Stimulated activated memory B cell treated with anti-CD40 and anti-IgM and Interleukin-4, amounts not matched to agents 10 μg/mL and 1 μg/mL and 100 μg/mL, for 72 hours (primary cell): ENCODE measurements at regions not wholly inside any gene's neighbourhood (a gene's known extent, or its start where the extent isn't known, plus 50 kb on each side); places are given as distances from the start of the nearest gene placed in this dataset.
A peak's percentile ranks its signal among the peaks of the same experiment; 100 is the strongest.

Experiments
- ATAC-seq: fragments of 150-1000 bp; cut with Tn5 transposase; 2 replicates; pipeline ENCODE4 v1.10.0; 2021
- H3K27ac Mint-ChIP-seq: one replicate; pipeline ENCODE4 v1.8.0; 2022; ENCODE audit warnings: mild to moderate bottlenecking, mixed read lengths
- H3K27me3 Mint-ChIP-seq: one replicate; pipeline ENCODE4 v1.8.0; 2022; ENCODE audit warnings: mixed read lengths
- H3K36me3 Mint-ChIP-seq: one replicate; pipeline ENCODE4 v1.8.0; 2022; ENCODE audit warnings: mixed read lengths
- H3K4me1 Mint-ChIP-seq: one replicate; pipeline ENCODE4 v1.8.0; 2022; ENCODE audit warnings: mixed read lengths
- H3K4me3 Mint-ChIP-seq: one replicate; pipeline ENCODE4 v1.8.0; 2022; ENCODE audit warnings: mild to moderate bottlenecking, moderate library complexity, mixed read lengths
- H3K9me3 Mint-ChIP-seq: one replicate; pipeline ENCODE4 v1.8.0; 2022; ENCODE audit warnings: mixed read lengths

- no peaks in the 10 kb centered on the region for H3K9me3 Mint-ChIP-seq
- H3K27me3 Mint-ChIP-seq = peaks cover 7% of the 10 kb centered on the region
- no peaks in the 10 kb centered on the region for H3K4me1 Mint-ChIP-seq
- no peaks in the 10 kb centered on the region for H3K36me3 Mint-ChIP-seq
- peak; percentile 81 for ATAC-seq
- no peak overlapping the region for H3K4me3 Mint-ChIP-seq
- H3K27ac Mint-ChIP-seq = no peak overlapping the region
These were observed 132.8 kb upstream of the SLC24A5 start for GRCh38 chr15:47987908-47988532.

GRCh38 chr15:47988564-47988963, 132.2 kb upstream of the SLC24A5 start:
- Mint-ChIP-seq H3K4me1 (no peaks in the 10 kb centered on the region), H3K9me3 (no peaks in the 10 kb centered on the region), H3K4me3 (no peak overlapping the region)

GRCh38 chr15:47990821-47991220, 130.0 kb upstream of the SLC24A5 start:
- H3K4me1 Mint-ChIP-seq = no peaks in the 10 kb centered on the region
- H3K9me3 Mint-ChIP-seq = no peaks in the 10 kb centered on the region
- no peak for ATAC-seq
- H3K36me3 Mint-ChIP-seq = no peaks in the 10 kb centered on the region
- no peak overlapping the region for H3K27ac Mint-ChIP-seq
- no peaks in the 10 kb centered on the region for H3K27me3 Mint-ChIP-seq
- no peak overlapping the region for H3K4me3 Mint-ChIP-seq

More at GRCh38 chr15:47988564-47988963, 132.2 kb upstream of the SLC24A5 start:
- H3K27ac Mint-ChIP-seq = no peak overlapping the region
- no peaks in the 10 kb centered on the region for H3K36me3 Mint-ChIP-seq
- ATAC-seq = no peak
- peaks cover 7% of the 10 kb centered on the region for H3K27me3 Mint-ChIP-seq

- no peak for ATAC-seq
- no peak overlapping the region for H3K4me3 Mint-ChIP-seq
- no peaks in the 10 kb centered on the region for H3K9me3 Mint-ChIP-seq
- H3K27me3 Mint-ChIP-seq = no peaks in the 10 kb centered on the region
- no peaks in the 10 kb centered on the region for H3K36me3 Mint-ChIP-seq
- no peak overlapping the region for H3K27ac Mint-ChIP-seq
- H3K4me1 Mint-ChIP-seq = no peaks in the 10 kb centered on the region
These were observed 129.4 kb upstream of the SLC24A5 start for GRCh38 chr15:47991357-47991756.

GRCh38 chr15:47993051-47993450, 127.7 kb upstream of the SLC24A5 start:
- no peaks in the 10 kb centered on the region for H3K36me3 Mint-ChIP-seq
- H3K4me3 Mint-ChIP-seq = no peak overlapping the region
- no peaks in the 10 kb centered on the region for H3K4me1 Mint-ChIP-seq
- no peaks in the 10 kb centered on the region for H3K9me3 Mint-ChIP-seq
- H3K27me3 Mint-ChIP-seq = no peaks in the 10 kb centered on the region
- ATAC-seq = no peak
- no peak overlapping the region for H3K27ac Mint-ChIP-seq

- Mint-ChIP-seq H3K4me3 (no peak overlapping the region), H3K27ac (no peak overlapping the region), H3K9me3 (no peaks in the 10 kb centered on the region), H3K4me1 (peaks cover 13% of the 10 kb centered on the region), H3K27me3 (no peaks in the 10 kb centered on the region), H3K36me3 (no peaks in the 10 kb centered on the region)
- ATAC-seq = no peak
These were observed 123.4 kb upstream of the SLC24A5 start for GRCh38 chr15:47997195-47998080.

- Mint-ChIP-seq H3K4me1 (peaks cover 18% of the 10 kb centered on the region), H3K9me3 (no peaks in the 10 kb centered on the region), H3K36me3 (no peaks in the 10 kb centered on the region), H3K4me3 (no peak overlapping the region), H3K27ac (no peak overlapping the region), H3K27me3 (no peaks in the 10 kb centered on the region)
- ATAC-seq = no peak
These were observed 122.2 kb upstream of the SLC24A5 start for GRCh38 chr15:47998619-47999019.

- Mint-ChIP-seq H3K27ac (peak overlapping the region; percentile 72), H3K36me3 (no peaks in the 10 kb centered on the region), H3K4me3 (no peak overlapping the region), H3K4me1 (peaks cover 18% of the 10 kb centered on the region), H3K9me3 (no peaks in the 10 kb centered on the region), H3K27me3 (no peaks in the 10 kb centered on the region)
- peak; percentile 79 for ATAC-seq
These were observed 119.3 kb upstream of the SLC24A5 start for GRCh38 chr15:48001393-48002039.

GRCh38 chr15:48002767-48003166, 118.0 kb upstream of the SLC24A5 start:
- no peak for ATAC-seq
- no peaks in the 10 kb centered on the region for H3K9me3 Mint-ChIP-seq
- H3K27ac Mint-ChIP-seq = peak overlapping the region; percentile 72
- H3K36me3 Mint-ChIP-seq = no peaks in the 10 kb centered on the region
- H3K27me3 Mint-ChIP-seq = no peaks in the 10 kb centered on the region
- no peak overlapping the region for H3K4me3 Mint-ChIP-seq
- H3K4me1 Mint-ChIP-seq = peaks cover 18% of the 10 kb centered on the region

GRCh38 chr15:48003441-48003840, 117.3 kb upstream of the SLC24A5 start:
- Mint-ChIP-seq H3K9me3 (no peaks in the 10 kb centered on the region), H3K27me3 (peaks cover 6% of the 10 kb centered on the region)

GRCh38 chr15:48005077-48005476, 115.7 kb upstream of the SLC24A5 start:
- Mint-ChIP-seq H3K36me3 (no peaks in the 10 kb centered on the region), H3K4me1 (peaks cover 18% of the 10 kb centered on the region), H3K9me3 (no peaks in the 10 kb centered on the region), H3K27ac (no peak overlapping the region), H3K4me3 (no peak overlapping the region), H3K27me3 (peaks cover 10% of the 10 kb centered on the region)
- ATAC-seq = no peak

More at GRCh38 chr15:48003441-48003840, 117.3 kb upstream of the SLC24A5 start:
- peaks cover 18% of the 10 kb centered on the region for H3K4me1 Mint-ChIP-seq
- no peak overlapping the region for H3K27ac Mint-ChIP-seq
- no peak overlapping the region for H3K4me3 Mint-ChIP-seq
- no peak for ATAC-seq
- H3K36me3 Mint-ChIP-seq = no peaks in the 10 kb centered on the region

- Mint-ChIP-seq H3K9me3 (no peaks in the 10 kb centered on the region), H3K27me3 (peaks cover 10% of the 10 kb centered on the region), H3K4me3 (no peak overlapping the region), H3K4me1 (peaks cover 18% of the 10 kb centered on the region), H3K27ac (no peak overlapping the region), H3K36me3 (no peaks in the 10 kb centered on the region)
- ATAC-seq = no peak
These were observed 114.7 kb upstream of the SLC24A5 start for GRCh38 chr15:48006031-48006511.

- no peak overlapping the region for H3K27ac Mint-ChIP-seq
- no peak for ATAC-seq
- no peaks in the 10 kb centered on the region for H3K4me1 Mint-ChIP-seq
- no peak overlapping the region for H3K4me3 Mint-ChIP-seq
- peaks cover 10% of the 10 kb centered on the region for H3K27me3 Mint-ChIP-seq
- H3K36me3 Mint-ChIP-seq = no peaks in the 10 kb centered on the region
- H3K9me3 Mint-ChIP-seq = no peaks in the 10 kb centered on the region
These were observed 110.5 kb upstream of the SLC24A5 start for GRCh38 chr15:48010316-48010715.

- no peak for ATAC-seq
- no peaks in the 10 kb centered on the region for H3K36me3 Mint-ChIP-seq
- H3K4me3 Mint-ChIP-seq = no peak overlapping the region
- peaks cover 10% of the 10 kb centered on the region for H3K27me3 Mint-ChIP-seq
- no peak overlapping the region for H3K27ac Mint-ChIP-seq
- no peaks in the 10 kb centered on the region for H3K9me3 Mint-ChIP-seq
- H3K4me1 Mint-ChIP-seq = no peaks in the 10 kb centered on the region
These were observed 108.6 kb upstream of the SLC24A5 start for GRCh38 chr15:48012191-48012590.

GRCh38 chr15:48016865-48017264, 103.9 kb upstream of the SLC24A5 start:
- Mint-ChIP-seq H3K4me3 (no peak overlapping the region), H3K36me3 (no peaks in the 10 kb centered on the region), H3K27ac (no peak overlapping the region), H3K4me1 (no peaks in the 10 kb centered on the region), H3K9me3 (peaks cover 6% of the 10 kb centered on the region), H3K27me3 (no peaks in the 10 kb centered on the region)
- ATAC-seq = no peak
